Mesodermal cell (in vitro differentiated cells): ENCODE measurements at regions not wholly inside any gene's neighbourhood (a gene's known extent, or its start where the extent isn't known, plus 50 kb on each side); places are given as distances from the start of the nearest gene placed in this dataset.
A peak's percentile ranks its signal among the peaks of the same experiment; 100 is the strongest.

ENCODE experiments used
- H3K27ac ChIP-seq: 2 replicates; pipeline ENCODE4 v1.7.0; 2013; ENCODE audit warnings: mild to moderate bottlenecking, low read depth, low read length, moderate library complexity; ENCODE audit not compliant: severe bottlenecking
- H3K36me3 ChIP-seq: 2 replicates; pipeline ENCODE4 v1.7.1; 2013; ENCODE audit warnings: mild to moderate bottlenecking, low read length, moderate library complexity; ENCODE audit not compliant: control insufficient read depth, insufficient read depth
- H3K4me1 ChIP-seq: one replicate; pipeline ENCODE4 v1.7.1; 2013; ENCODE audit warnings: mild to moderate bottlenecking, low read length; ENCODE audit not compliant: insufficient read depth, control insufficient read depth, poor library complexity, severe bottlenecking
- H3K4me3 ChIP-seq: 2 replicates; pipeline ENCODE4 v1.7.0; 2013; ENCODE audit warnings: low read length, control low read depth, mild to moderate bottlenecking; ENCODE audit not compliant: insufficient read depth, poor library complexity, severe bottlenecking; ENCODE audit errors: extremely low read depth
- H3K9me3 ChIP-seq: 2 replicates; pipeline ENCODE4 v1.7.1; 2013; ENCODE audit warnings: mild to moderate bottlenecking, low read length, moderate library complexity; ENCODE audit not compliant: control insufficient read depth
- WGBS, 2 experiments: methylation state at CpG; one replicate each; pipeline ENCODE4 v1.1.5; 2013; ENCODE audit warnings: missing lambda C conversion rate in 2 of 2; ENCODE audit not compliant: insufficient coverage in 2 of 2; 5-methylcytosine and 5-hydroxymethylcytosine counted together

DNA sequence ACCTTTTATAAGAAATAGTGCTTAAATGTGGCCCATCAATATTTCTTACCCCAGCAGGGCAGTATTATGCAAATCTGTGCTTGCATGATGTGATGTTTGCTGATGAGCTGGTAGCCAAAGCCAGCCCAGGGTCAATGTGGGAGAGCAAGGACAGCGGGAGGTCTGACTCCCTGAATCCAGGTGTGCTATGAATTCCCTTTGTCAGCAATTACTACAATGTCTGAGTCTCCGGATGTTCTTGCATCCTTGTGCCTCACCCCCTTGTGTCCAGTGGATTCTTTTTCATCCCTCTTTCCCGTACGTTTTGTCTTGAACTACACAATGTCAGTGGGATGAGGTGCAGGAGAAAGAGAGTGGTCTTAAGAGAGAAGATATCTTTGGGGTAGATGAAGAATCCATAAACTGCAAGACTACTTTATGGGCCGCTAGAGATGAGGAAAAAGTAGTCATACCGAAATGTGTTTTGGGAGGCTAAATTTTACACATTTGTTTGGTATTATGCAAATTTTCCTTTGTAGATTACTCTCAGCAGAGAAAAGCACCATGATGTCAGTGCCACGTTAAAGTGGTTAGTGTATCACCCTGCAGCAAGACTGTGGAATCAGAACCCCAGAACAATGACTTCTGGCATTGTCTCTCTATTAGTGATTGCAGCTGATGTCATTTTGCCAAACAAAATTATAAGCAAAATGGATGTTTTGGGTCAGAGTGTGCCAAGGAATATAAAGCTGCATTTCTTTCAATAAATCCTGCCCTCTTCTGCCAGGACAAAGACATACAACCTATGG lies 53.5 kb upstream of the TSHZ3 start:
- 67 to 91% methylated on average over 5 to 6 of the region's 7 CpGs for WGBS, 2 experiments
- no peaks in the 10 kb centered on the region for H3K4me1 ChIP-seq
- H3K27ac ChIP-seq, result no peak overlapping the region
- H3K4me3 ChIP-seq, result no peak overlapping the region
- no peaks in the 10 kb centered on the region for H3K9me3 ChIP-seq
- H3K36me3 ChIP-seq, result no peaks in the 10 kb centered on the region

DNA sequence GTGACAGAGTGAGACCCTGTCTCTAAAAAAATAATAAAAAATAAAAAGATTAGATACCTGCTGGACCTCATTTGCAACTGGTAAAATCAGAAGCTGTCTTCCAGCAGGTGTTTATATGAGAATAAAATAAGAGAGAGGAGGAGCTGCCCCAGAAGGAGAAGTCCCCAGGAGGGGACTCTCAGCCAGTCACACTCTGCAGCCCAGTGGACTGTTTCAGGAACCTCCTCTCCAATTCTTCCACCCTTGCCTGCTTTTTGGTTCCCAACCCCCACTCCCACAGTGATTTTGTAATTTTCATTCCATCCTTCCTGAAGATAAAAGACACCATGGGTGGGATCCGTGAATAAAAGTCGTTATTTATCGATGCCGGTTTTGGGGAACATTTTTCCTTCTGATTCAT lies 56.9 kb upstream of the TSHZ3 start:
- H3K9me3 ChIP-seq, result no peaks in the 10 kb centered on the region
- WGBS, 2 experiments, result 95 to 100% methylated on average over 1 to 4 of the region's 4 CpGs
- H3K27ac ChIP-seq, result no peak overlapping the region
- H3K36me3 ChIP-seq, result no peaks in the 10 kb centered on the region
- H3K4me1 ChIP-seq, result peaks cover 16% of the 10 kb centered on the region
- H3K4me3 ChIP-seq, result no peak overlapping the region

DNA sequence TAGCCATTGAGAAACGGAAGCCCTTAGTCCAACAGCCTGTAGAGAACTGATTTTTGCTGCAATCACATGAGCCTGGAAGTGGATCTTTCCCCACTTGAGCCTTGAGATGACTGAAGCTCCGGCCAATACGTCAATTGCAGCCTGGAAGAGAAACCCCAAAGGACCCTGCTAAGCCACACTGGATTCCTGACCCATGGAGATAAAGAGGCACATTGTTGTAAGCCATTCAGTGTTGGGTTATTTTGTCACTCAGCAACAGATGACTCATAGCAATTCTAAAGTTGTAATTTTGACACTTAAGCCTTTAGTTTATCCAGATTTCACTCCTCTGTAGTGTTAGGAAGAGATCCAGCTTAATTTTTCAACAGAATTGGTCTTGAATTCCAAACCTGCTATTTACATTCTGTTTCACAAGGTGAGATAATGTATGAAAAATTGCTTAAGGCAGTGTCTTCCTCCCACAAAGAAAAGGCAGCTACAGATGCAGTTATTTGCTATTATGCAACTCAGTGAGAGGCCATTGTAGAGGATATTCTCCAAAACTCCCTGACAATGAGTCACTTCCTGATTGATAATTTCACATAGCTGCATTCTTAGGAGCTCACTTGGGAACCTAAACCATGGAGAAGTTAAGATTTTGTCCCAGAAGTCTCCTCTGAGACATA lies 59.4 kb upstream of the TSHZ3 start:
- 66 to 74% methylated on average over 3 of the region's 3 CpGs for WGBS, 2 experiments

DNA sequence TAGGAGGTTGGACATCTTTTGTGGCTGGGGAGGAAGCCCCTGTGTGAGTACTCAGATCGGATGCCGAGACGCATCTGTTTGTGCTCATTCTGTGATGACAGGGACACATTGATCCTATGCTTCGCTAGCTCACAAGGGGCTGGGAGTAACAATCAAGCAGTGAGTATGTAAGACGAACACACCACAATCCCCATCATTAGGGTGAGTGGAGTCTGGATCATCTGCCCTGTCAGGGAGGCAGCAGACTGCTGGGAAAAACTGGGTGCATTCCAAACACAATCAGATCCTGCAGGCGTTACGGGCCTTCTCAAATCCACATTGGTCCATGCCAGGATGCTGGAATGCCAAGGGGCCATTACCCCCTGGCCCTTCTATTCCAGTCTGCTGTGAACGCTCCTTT lies 64.1 kb upstream of the TSHZ3 start:
- no peak overlapping the region for H3K27ac ChIP-seq
- no peaks in the 10 kb centered on the region for H3K36me3 ChIP-seq
- WGBS, 2 experiments, result 67 to 78% methylated on average over 5 of the region's 8 CpGs

More for the DNA sequence above, 59.4 kb upstream of the TSHZ3 start:
- H3K9me3 ChIP-seq, result no peaks in the 10 kb centered on the region
- peaks cover 16% of the 10 kb centered on the region for H3K4me1 ChIP-seq
- peak overlapping the region; percentile 96 for H3K27ac ChIP-seq
- no peak overlapping the region for H3K4me3 ChIP-seq
- no peaks in the 10 kb centered on the region for H3K36me3 ChIP-seq

DNA sequence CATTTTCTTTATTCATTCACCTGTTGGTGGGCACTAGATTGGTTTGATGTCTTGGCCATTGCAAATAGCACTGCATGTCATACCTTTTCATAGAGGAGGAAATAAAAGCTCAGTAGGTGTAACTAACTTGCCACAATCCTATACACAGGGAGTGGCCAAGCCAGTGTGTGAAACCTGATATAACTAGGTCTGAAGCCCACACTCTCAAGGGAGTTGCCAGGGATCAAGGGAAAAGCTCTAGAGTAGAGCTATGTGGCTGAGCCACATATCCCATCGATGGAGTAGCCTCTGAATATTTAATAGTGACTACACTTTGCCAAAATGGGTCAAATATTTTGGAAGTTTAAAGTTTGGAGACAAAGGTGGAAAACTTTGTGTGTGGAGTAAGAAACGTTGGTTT lies 66.1 kb upstream of the TSHZ3 start:
- Histone ChIP-seq H3K4me3 (no peak overlapping the region), H3K4me1 (no peaks in the 10 kb centered on the region), H3K27ac (no peak overlapping the region), H3K9me3 (no peaks in the 10 kb centered on the region), H3K36me3 (no peaks in the 10 kb centered on the region)
- WGBS, 2 experiments, result 87 to 88% methylated on average over 1 to 2 of the region's 2 CpGs

More for the DNA sequence above, 64.1 kb upstream of the TSHZ3 start:
- H3K4me3 ChIP-seq, result no peak overlapping the region
- H3K4me1 ChIP-seq, result peaks cover 11% of the 10 kb centered on the region
- H3K9me3 ChIP-seq, result no peaks in the 10 kb centered on the region

DNA sequence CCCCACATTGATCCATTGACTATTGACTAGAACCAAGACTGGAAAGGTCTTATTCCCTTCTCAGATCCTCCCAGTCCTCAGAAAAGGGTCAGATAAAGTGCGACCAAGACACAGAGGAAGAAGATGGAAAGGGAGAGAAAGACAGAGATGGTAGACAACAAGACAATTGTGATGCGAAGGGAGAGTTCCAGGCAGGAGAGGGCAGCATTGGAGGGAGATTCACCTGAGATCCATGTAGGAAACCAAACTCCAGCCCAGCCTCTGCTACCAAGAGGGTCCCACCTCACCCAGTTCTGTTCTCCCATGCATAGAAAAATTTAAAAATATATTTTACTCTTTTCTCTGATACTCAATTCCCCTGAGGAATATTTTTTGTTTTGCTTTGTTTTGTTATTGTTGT lies 67.3 kb upstream of the TSHZ3 start:
- H3K9me3 ChIP-seq, result no peaks in the 10 kb centered on the region
- H3K27ac ChIP-seq, result no peak overlapping the region
- H3K36me3 ChIP-seq, result no peaks in the 10 kb centered on the region
- 100% methylated on average over 1 of the region's 2 CpGs; no CpG with 5 or more reads in 1 of the 2 experiments for WGBS, 2 experiments
- H3K4me3 ChIP-seq, result no peak overlapping the region
- no peaks in the 10 kb centered on the region for H3K4me1 ChIP-seq

DNA sequence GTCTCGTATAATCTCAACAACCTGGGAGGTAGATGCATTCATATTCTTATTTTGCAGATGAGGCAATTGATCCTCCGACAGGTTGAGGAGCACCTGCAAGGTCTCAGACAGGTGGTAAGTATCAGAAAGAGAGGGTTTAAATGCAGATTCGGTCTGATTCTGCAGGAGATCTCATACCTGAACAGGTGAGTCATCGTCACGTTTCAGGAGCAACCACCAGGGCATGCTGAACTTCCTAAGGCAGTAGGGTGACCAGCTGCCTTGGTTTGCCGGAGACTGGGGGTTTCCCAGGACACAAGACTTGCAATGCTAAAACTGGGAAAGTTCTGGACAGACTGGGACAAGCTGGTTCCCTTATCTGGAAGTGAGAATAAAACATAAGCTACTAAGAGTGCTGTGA lies 68.8 kb upstream of the TSHZ3 start:
- no peak overlapping the region for H3K27ac ChIP-seq
- H3K4me3 ChIP-seq, result no peak overlapping the region
- H3K9me3 ChIP-seq, result no peaks in the 10 kb centered on the region
- WGBS, 2 experiments, result 59 to 70% methylated on average over 5 of the region's 6 CpGs
- H3K4me1 ChIP-seq, result no peaks in the 10 kb centered on the region
- no peaks in the 10 kb centered on the region for H3K36me3 ChIP-seq

DNA sequence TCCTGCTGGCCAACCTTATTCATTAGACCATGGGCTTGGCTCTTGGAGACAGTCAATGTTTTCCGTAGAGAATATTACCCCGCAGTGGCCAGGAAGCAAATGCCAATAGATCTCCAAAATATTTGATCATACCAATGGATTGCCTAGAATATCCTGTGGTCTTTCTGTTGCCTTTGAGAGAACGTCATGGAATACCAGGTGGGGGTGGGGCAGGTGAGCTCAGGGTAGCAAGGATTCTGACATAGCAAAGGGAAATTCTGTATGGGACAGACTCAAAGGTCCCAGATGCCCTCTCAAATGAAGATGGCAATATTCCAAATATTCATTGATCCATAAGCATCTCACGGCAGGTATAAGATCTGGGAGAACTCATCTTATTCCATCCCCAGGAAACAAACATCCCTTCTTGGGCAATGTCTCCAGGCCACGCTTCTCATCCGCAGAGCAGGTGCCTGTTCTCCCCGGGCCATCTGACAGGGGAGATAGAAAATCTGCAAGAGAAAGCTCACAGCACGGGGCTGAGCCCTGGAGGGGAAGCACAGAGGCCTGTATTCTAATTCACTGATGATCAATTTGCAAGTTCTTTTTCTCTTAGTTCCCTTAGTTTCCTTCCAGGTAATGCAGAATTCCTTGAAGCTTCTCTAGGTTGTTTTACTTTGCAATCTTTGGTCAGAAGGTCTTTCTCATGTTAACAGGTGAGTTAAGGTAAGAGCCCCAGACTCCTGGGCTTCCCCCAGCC lies 69.6 kb upstream of the TSHZ3 start:
- H3K4me1 ChIP-seq, result no peaks in the 10 kb centered on the region
- no peak overlapping the region for H3K27ac ChIP-seq
- H3K9me3 ChIP-seq, result no peaks in the 10 kb centered on the region
- WGBS, 2 experiments, result 30 to 39% methylated on average over 2 to 3 of the region's 8 CpGs
- no peaks in the 10 kb centered on the region for H3K36me3 ChIP-seq
- no peak overlapping the region for H3K4me3 ChIP-seq

DNA sequence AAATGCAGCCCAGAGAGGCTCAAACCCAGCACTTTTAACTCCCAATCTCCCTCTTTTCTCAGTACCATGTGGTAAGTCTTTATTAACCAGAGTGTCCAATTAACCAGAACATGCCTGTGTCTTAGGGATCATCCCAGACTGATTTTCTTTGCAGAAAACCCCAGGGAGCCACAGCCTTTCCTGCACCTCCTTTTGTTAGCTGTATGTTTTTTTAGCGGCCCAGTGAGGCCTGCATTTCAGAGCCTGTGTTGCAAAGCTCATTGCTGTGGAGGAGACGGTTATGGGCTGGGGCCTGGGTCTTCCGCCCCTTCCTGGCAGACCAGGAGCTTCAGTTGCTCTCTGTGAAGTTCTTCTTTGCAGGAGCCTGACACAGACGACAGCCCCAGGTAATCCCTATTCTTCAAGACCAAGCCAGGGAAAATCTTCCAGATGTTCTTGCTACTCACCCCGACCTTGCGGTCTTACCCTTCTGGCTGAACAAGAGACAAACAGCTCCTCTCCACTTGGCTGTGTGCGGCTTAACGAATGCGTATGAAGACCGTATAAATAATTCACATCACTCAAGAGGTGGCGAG lies 70.7 kb upstream of the TSHZ3 start:
- H3K9me3 ChIP-seq, result no peaks in the 10 kb centered on the region
- 67 to 72% methylated on average over 5 to 9 of the region's 11 CpGs for WGBS, 2 experiments
- no peak overlapping the region for H3K4me3 ChIP-seq
- no peaks in the 10 kb centered on the region for H3K36me3 ChIP-seq
- H3K27ac ChIP-seq, result no peak overlapping the region
- H3K4me1 ChIP-seq, result no peaks in the 10 kb centered on the region

DNA sequence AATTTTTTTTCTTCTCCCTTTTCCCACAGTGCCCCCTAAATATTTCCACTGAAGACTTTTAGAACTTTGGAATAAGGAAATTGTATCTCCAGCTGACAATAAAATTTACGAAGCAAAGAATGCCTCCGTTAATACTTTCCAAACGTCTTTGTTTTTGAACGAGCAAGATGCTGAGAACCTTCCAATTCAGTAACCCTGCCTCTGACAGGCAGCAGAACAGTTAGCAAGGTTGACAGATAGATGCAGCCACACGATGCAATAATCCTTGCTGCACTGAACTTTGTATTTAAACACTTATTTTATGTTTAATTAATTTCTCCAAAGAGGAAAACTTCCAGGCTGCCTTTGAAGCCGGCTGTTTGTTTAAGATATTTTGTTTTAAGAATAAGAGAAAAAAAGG lies 71.8 kb upstream of the TSHZ3 start:
- 87 to 90% methylated on average over 4 to 5 of the region's 6 CpGs for WGBS, 2 experiments
- Histone ChIP-seq H3K27ac (no peak overlapping the region), H3K4me3 (no peak overlapping the region), H3K4me1 (no peaks in the 10 kb centered on the region), H3K9me3 (no peaks in the 10 kb centered on the region), H3K36me3 (no peaks in the 10 kb centered on the region)
